GM23338 (cell line): ENCODE measurements at regions not wholly inside any gene's neighbourhood (a gene's known extent, or its start where the extent isn't known, plus 50 kb on each side); places are given as distances from the start of the nearest gene placed in this dataset.

Experiments used
- ATAC-seq: fragments of 200-7000 bp; cut with Tn5 transposase; 3 replicates; pipeline ENCODE4 v1.9.1; 2020
- DNase-seq: peaks from one replicate; pipeline ENCODE4 v3.0.0-alpha.2; 2015; ENCODE audit warnings: low spot score
- H2AFZ ChIP-seq: fragments of 200-600 bp; sonication (generic); 2 replicates; pipeline ENCODE4 v1.8.0; 2016; ENCODE audit warnings: antibody characterized with exemption, mild to moderate bottlenecking, moderate library complexity
- H3F3A ChIP-seq: fragments of 200-600 bp; sonication (generic); replicated peaks from 2 replicates; pipeline ENCODE4 v1.8.0; 2017; ENCODE audit warnings: antibody characterized with exemption, mixed run types, low read depth
- H3K27ac ChIP-seq: fragments of 200-600 bp; sonication (generic); 2 replicates; pipeline ENCODE4 v1.6.1; 2016; ENCODE audit warnings: low read depth
- H3K27me3 ChIP-seq: fragments of 200-600 bp; sonication (generic); 2 replicates; pipeline ENCODE4 v1.8.0; 2016; ENCODE audit warnings: mild to moderate bottlenecking, mixed run types, moderate library complexity; ENCODE audit not compliant: insufficient read depth
- H3K36me3 ChIP-seq: fragments of 200-600 bp; sonication (generic); 2 replicates; pipeline ENCODE4 v1.8.0; 2016; ENCODE audit warnings: mild to moderate bottlenecking; ENCODE audit not compliant: insufficient read depth
- H3K4me1 ChIP-seq: fragments of 200-600 bp; sonication (generic); 2 replicates; pipeline ENCODE4 v1.8.0; 2016; ENCODE audit warnings: mild to moderate bottlenecking, moderate library complexity; ENCODE audit not compliant: insufficient read depth
- H3K4me2 ChIP-seq: fragments of 200-600 bp; sonication (generic); 2 replicates; pipeline ENCODE4 v1.7.1; 2017; ENCODE audit warnings: mixed run types
- H3K4me3 ChIP-seq: fragments of 200-600 bp; sonication (generic); 2 replicates; pipeline ENCODE4 v1.6.1; 2016; ENCODE audit warnings: mixed run types
- H3K79me2 ChIP-seq: fragments of 200-600 bp; sonication (generic); replicated peaks from 2 replicates; pipeline ENCODE4 v1.8.0; 2017; ENCODE audit warnings: mild to moderate bottlenecking; ENCODE audit not compliant: insufficient read depth
- H3K9me2 ChIP-seq: fragments of 200-600 bp; sonication (generic); 2 replicates; pipeline ENCODE4 v1.8.0; 2017; ENCODE audit not compliant: insufficient read depth
- H4K20me1 ChIP-seq: fragments of 200-600 bp; sonication (generic); replicated peaks from 2 replicates; pipeline ENCODE4 v1.8.0; 2017; ENCODE audit warnings: mild to moderate bottlenecking; ENCODE audit not compliant: insufficient read depth
- H3K27ac Mint-ChIP-seq: 2 replicates; pipeline ENCODE4 v1.8.0; 2020; ENCODE audit warnings: inconsistent platforms, mild to moderate bottlenecking, moderate library complexity, mixed read lengths
- H3K27me3 Mint-ChIP-seq: 3 replicates; pipeline ENCODE4 v1.8.0; 2022; ENCODE audit warnings: low read depth, mild to moderate bottlenecking, moderate library complexity, mixed read lengths, inconsistent platforms; ENCODE audit not compliant: insufficient read depth, poor library complexity
- H3K36me3 Mint-ChIP-seq: 3 replicates; pipeline ENCODE4 v1.8.0; 2021; ENCODE audit warnings: low read depth, mild to moderate bottlenecking, inconsistent platforms, moderate library complexity, mixed read lengths
- H3K4me1 Mint-ChIP-seq: 3 replicates; pipeline ENCODE4 v1.8.0; 2020; ENCODE audit warnings: mild to moderate bottlenecking, inconsistent platforms, mixed read lengths
- H3K4me3 Mint-ChIP-seq: 3 replicates; pipeline ENCODE4 v1.8.0; 2021; ENCODE audit warnings: moderate library complexity, mild to moderate bottlenecking, inconsistent platforms, mixed read lengths
- H3K9me3 Mint-ChIP-seq: 3 replicates; pipeline ENCODE4 v1.8.0; 2020; ENCODE audit warnings: moderate library complexity, mild to moderate bottlenecking, inconsistent platforms, mixed read lengths
- EZH2phosphoT487 ChIP-seq: fragments of 200-600 bp; sonication (generic); IDR thresholded peaks from one replicate; pipeline ENCODE4 v1.8.1; 2018; ENCODE audit warnings: antibody characterized with exemption; ENCODE audit not compliant: unreplicated experiment
- JUNB ChIP-seq: IDR thresholded peaks from one replicate; pipeline ENCODE4 v1.6.1; 2016; ENCODE audit warnings: antibody characterized with exemption; ENCODE audit not compliant: unreplicated experiment
- NANOG ChIP-seq: IDR thresholded peaks from 2 replicates; pipeline ENCODE4 v1.6.1; 2016; ENCODE audit warnings: antibody characterized with exemption, borderline replicate concordance
- STAT1 ChIP-seq: IDR thresholded peaks from one replicate; pipeline ENCODE4 v1.6.1; 2016; ENCODE audit warnings: antibody characterized with exemption; ENCODE audit not compliant: unreplicated experiment
- ZNF331 ChIP-seq: fragments of 250-450 bp; sonication (Bioruptor Pico); IDR thresholded peaks from 2 replicates; pipeline ENCODE4 v1.5.0; 2020; ENCODE audit warnings: low read depth, mild to moderate bottlenecking, moderate library complexity
- TF ChIP-seq, protein P1 (sequence below): IDR thresholded peaks from one replicate; pipeline ENCODE4 v1.6.1; 2018; ENCODE audit warnings: antibody characterized with exemption; ENCODE audit not compliant: unreplicated experiment
- TF ChIP-seq, protein P2 (sequence below), 2 experiments: fragments of 200-600 bp in 1 of 2; sonication (generic) in 1 of 2; conservative IDR thresholded peaks; 2 replicates each; pipeline versions ENCODE4 v1.5.1 to v1.6.1; 2016 to 2017; ENCODE audit warnings: antibody characterized with exemption in 2 of 2, low read depth in 2 of 2, mild to moderate bottlenecking in 2 of 2, moderate library complexity in 1 of 2
- TF ChIP-seq, protein P3 (sequence below): fragments of 250-450 bp; sonication (Bioruptor Pico); IDR thresholded peaks from 2 replicates; pipeline ENCODE4 v1.5.0; 2020; ENCODE audit warnings: mild to moderate bottlenecking, moderate library complexity

DNA sequence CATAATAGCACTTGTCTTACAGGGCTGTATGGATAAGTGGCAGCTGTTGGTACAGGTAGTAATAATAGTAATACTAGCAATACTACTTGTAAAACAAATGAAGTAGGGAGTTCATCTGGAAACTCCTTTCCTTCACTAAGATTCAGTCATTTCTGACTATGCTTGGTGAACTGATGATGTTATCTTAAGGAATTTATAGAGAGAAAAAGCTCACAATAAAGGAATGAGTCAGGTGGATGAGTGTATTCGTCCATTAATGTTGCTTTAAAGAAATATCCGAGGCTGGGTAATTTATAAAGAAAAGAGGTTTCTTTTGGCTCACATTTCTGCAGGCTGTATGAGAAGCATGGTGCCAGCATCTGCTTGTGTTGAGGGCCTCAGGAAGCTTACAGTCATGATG is 477.3 kb downstream of the KLF12 start:
- no peak overlapping the region for H3K4me3 Mint-ChIP-seq
- Histone ChIP-seq H3K4me2 (no peak overlapping the region), H3K36me3 (no peaks in the 10 kb centered on the region), H2AFZ (no peak overlapping the region), H3F3A (no peaks in the 10 kb centered on the region), H3K4me3 (no peak overlapping the region), H3K27me3 (no peaks in the 10 kb centered on the region), H3K4me1 (no peaks in the 10 kb centered on the region), H4K20me1 (no peaks in the 10 kb centered on the region), H3K9me2 (peaks cover 6% of the 10 kb centered on the region; the same call in 1 of the 2 replicates), H3K27ac (no peak overlapping the region), H3K79me2 (no peaks in the 10 kb centered on the region)
- H3K4me1 Mint-ChIP-seq = no peaks in the 10 kb centered on the region; the same call in 2 of the 3 replicates
- ATAC-seq = no peak
- H3K36me3 Mint-ChIP-seq = no peaks in the 10 kb centered on the region
- TF ChIP-seq, protein P1, sequence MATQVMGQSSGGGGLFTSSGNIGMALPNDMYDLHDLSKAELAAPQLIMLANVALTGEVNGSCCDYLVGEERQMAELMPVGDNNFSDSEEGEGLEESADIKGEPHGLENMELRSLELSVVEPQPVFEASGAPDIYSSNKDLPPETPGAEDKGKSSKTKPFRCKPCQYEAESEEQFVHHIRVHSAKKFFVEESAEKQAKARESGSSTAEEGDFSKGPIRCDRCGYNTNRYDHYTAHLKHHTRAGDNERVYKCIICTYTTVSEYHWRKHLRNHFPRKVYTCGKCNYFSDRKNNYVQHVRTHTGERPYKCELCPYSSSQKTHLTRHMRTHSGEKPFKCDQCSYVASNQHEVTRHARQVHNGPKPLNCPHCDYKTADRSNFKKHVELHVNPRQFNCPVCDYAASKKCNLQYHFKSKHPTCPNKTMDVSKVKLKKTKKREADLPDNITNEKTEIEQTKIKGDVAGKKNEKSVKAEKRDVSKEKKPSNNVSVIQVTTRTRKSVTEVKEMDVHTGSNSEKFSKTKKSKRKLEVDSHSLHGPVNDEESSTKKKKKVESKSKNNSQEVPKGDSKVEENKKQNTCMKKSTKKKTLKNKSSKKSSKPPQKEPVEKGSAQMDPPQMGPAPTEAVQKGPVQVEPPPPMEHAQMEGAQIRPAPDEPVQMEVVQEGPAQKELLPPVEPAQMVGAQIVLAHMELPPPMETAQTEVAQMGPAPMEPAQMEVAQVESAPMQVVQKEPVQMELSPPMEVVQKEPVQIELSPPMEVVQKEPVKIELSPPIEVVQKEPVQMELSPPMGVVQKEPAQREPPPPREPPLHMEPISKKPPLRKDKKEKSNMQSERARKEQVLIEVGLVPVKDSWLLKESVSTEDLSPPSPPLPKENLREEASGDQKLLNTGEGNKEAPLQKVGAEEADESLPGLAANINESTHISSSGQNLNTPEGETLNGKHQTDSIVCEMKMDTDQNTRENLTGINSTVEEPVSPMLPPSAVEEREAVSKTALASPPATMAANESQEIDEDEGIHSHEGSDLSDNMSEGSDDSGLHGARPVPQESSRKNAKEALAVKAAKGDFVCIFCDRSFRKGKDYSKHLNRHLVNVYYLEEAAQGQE = no peak
- TF ChIP-seq ZNF331 (CRISPR knock-in tag) = no peak
- no peak for TF ChIP-seq NANOG
- TF ChIP-seq, protein P2, sequence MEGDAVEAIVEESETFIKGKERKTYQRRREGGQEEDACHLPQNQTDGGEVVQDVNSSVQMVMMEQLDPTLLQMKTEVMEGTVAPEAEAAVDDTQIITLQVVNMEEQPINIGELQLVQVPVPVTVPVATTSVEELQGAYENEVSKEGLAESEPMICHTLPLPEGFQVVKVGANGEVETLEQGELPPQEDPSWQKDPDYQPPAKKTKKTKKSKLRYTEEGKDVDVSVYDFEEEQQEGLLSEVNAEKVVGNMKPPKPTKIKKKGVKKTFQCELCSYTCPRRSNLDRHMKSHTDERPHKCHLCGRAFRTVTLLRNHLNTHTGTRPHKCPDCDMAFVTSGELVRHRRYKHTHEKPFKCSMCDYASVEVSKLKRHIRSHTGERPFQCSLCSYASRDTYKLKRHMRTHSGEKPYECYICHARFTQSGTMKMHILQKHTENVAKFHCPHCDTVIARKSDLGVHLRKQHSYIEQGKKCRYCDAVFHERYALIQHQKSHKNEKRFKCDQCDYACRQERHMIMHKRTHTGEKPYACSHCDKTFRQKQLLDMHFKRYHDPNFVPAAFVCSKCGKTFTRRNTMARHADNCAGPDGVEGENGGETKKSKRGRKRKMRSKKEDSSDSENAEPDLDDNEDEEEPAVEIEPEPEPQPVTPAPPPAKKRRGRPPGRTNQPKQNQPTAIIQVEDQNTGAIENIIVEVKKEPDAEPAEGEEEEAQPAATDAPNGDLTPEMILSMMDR (conservative IDR thresholded peaks at IDR 0.05; ENCODE audit: low read depth in 2 of 2) = no peak
- TF ChIP-seq EZH2phosphoT487 = no peak
- no peak for TF ChIP-seq STAT1
- TF ChIP-seq, protein P3, sequence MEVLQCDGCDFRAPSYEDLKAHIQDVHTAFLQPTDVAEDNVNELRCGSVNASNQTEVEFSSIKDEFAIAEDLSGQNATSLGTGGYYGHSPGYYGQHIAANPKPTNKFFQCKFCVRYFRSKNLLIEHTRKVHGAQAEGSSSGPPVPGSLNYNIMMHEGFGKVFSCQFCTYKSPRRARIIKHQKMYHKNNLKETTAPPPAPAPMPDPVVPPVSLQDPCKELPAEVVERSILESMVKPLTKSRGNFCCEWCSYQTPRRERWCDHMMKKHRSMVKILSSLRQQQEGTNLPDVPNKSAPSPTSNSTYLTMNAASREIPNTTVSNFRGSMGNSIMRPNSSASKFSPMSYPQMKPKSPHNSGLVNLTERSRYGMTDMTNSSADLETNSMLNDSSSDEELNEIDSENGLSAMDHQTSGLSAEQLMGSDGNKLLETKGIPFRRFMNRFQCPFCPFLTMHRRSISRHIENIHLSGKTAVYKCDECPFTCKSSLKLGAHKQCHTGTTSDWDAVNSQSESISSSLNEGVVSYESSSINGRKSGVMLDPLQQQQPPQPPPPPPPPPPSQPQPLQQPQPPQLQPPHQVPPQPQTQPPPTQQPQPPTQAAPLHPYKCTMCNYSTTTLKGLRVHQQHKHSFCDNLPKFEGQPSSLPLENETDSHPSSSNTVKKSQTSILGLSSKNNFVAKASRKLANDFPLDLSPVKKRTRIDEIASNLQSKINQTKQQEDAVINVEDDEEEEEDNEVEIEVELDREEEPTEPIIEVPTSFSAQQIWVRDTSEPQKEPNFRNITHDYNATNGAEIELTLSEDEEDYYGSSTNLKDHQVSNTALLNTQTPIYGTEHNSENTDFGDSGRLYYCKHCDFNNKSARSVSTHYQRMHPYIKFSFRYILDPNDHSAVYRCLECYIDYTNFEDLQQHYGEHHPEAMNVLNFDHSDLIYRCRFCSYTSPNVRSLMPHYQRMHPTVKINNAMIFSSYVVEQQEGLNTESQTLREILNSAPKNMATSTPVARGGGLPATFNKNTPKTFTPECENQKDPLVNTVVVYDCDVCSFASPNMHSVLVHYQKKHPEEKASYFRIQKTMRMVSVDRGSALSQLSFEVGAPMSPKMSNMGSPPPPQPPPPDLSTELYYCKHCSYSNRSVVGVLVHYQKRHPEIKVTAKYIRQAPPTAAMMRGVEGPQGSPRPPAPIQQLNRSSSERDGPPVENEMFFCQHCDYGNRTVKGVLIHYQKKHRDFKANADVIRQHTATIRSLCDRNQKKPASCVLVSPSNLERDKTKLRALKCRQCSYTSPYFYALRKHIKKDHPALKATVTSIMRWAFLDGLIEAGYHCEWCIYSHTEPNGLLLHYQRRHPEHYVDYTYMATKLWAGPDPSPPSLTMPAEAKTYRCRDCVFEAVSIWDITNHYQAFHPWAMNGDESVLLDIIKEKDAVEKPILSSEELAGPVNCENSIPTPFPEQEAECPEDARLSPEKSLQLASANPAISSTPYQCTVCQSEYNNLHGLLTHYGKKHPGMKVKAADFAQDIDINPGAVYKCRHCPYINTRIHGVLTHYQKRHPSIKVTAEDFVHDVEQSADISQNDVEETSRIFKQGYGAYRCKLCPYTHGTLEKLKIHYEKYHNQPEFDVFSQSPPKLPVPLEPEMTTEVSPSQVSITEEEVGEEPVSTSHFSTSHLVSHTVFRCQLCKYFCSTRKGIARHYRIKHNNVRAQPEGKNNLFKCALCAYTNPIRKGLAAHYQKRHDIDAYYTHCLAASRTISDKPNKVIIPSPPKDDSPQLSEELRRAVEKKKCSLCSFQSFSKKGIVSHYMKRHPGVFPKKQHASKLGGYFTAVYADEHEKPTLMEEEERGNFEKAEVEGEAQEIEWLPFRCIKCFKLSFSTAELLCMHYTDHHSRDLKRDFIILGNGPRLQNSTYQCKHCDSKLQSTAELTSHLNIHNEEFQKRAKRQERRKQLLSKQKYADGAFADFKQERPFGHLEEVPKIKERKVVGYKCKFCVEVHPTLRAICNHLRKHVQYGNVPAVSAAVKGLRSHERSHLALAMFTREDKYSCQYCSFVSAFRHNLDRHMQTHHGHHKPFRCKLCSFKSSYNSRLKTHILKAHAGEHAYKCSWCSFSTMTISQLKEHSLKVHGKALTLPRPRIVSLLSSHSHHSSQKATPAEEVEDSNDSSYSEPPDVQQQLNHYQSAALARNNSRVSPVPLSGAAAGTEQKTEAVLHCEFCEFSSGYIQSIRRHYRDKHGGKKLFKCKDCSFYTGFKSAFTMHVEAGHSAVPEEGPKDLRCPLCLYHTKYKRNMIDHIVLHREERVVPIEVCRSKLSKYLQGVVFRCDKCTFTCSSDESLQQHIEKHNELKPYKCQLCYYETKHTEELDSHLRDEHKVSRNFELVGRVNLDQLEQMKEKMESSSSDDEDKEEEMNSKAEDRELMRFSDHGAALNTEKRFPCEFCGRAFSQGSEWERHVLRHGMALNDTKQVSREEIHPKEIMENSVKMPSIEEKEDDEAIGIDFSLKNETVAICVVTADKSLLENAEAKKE = no peak
- no peak for TF ChIP-seq JUNB
- no peak for DNase-seq
- peaks cover 2% of the 10 kb centered on the region for H3K27me3 Mint-ChIP-seq
- H3K27ac Mint-ChIP-seq = no peak overlapping the region
- no peaks in the 10 kb centered on the region; the same call in 1 of the 3 replicates for H3K9me3 Mint-ChIP-seq
